Endothelial cell of umbilical vein (primary cell): ENCODE measurements at regions not wholly inside any gene's neighbourhood (a gene's known extent, or its start where the extent isn't known, plus 50 kb on each side); places are given as distances from the start of the nearest gene placed in this dataset.

Source experiments
- BruUV-seq: library from RNA; stranded (reverse); fragments of 400-500 nt; replicated peaks from 2 replicates; lab custom pipeline; 2021; lab: Mats Ljungman, UMichigan
- CTCF ChIA-PET: fragments of 300-600, 350-600 bp; sonication (Branson Sonifier 250); formaldehyde crosslinking; loops from one replicate; lab custom pipeline; 2021; ENCODE audit warnings: antibody characterized with exemption, inconsistent platforms; lab: Charles Lee
- POLR2A ChIA-PET: fragments of 300-600, 350-600 bp; sonication (Branson Sonifier 250); formaldehyde crosslinking; loops from one replicate; lab custom pipeline; 2021; ENCODE audit warnings: antibody characterized with exemption, inconsistent platforms; lab: Charles Lee
- DNase-seq: peaks from one replicate; pipeline ENCODE4 v3.0.0-alpha.2; 2011; ENCODE audit warnings: low read depth, low spot score
- FAIRE-seq: peaks from 2 replicates; lab custom pipeline; 2011; peaks lifted over from hg19 to GRCh38; lab: Jason Lieb, UNC
- H2AFZ ChIP-seq: 2 replicates; pipeline ENCODE4 v1.6.0; 2012; ENCODE audit warnings: low read depth, low read length, control low read depth, inconsistent platforms
- H3K27ac ChIP-seq: 2 replicates; pipeline ENCODE4 v1.5.1; 2011; ENCODE audit warnings: low read depth, mild to moderate bottlenecking, control low read depth, low read length, moderate library complexity; ENCODE audit not compliant: insufficient read depth
- H3K27me3 ChIP-seq, 2 experiments: 2 replicates each; pipeline versions ENCODE4 v1.6.0 to v1.6.1; 2011; ENCODE audit warnings: low read length in 2 of 2, mixed read lengths in 1 of 2; ENCODE audit not compliant: control insufficient read depth in 2 of 2, insufficient read depth in 2 of 2
- H3K36me3 ChIP-seq, 2 experiments: 2 replicates in 1 of 2; 3 replicates in 1 of 2; pipeline ENCODE4 v1.5.1; 2011; ENCODE audit warnings: low read length in 2 of 2, mild to moderate bottlenecking in 1 of 2, moderate library complexity in 1 of 2; ENCODE audit not compliant: control insufficient read depth in 2 of 2, insufficient read depth in 2 of 2; ENCODE audit errors: extremely low read depth in 1 of 2
- H3K4me1 ChIP-seq: 3 replicates; pipeline ENCODE4 v1.5.1; 2011; ENCODE audit warnings: mild to moderate bottlenecking, low read length; ENCODE audit not compliant: control insufficient read depth, insufficient read depth; ENCODE audit errors: extremely low read depth
- H3K4me2 ChIP-seq: 2 replicates; pipeline ENCODE4 v1.6.1; 2011; ENCODE audit warnings: low read length, control low read depth, mixed read lengths; ENCODE audit not compliant: insufficient read depth
- H3K4me3 ChIP-seq, 3 experiments: fragments of 200-600 bp in 1 of 3; sonication (generic), shearing (Covaris generic) in 1 of 3; replicated peaks in 1 of 3; 2 replicates each; pipeline ENCODE4 v1.5.1; 2011 to 2016; ENCODE audit warnings: control low read depth in 3 of 3, low read length in 3 of 3, mild to moderate bottlenecking in 2 of 3, inconsistent platforms in 1 of 3, low read depth in 1 of 3, moderate library complexity in 1 of 3; ENCODE audit not compliant: insufficient read depth in 1 of 3
- H3K79me2 ChIP-seq: 2 replicates; pipeline ENCODE4 v1.6.0; 2012; ENCODE audit warnings: low read length, inconsistent platforms; ENCODE audit not compliant: control insufficient read depth, insufficient read depth
- H3K9ac ChIP-seq: replicated peaks from 2 replicates; pipeline ENCODE3; 2011; ENCODE audit warnings: low read length, control low read depth; ENCODE audit not compliant: insufficient read depth; ENCODE audit errors: extremely low read depth
- H3K9me1 ChIP-seq: replicated peaks from 3 replicates; pipeline ENCODE4 v1.6.0; 2011; ENCODE audit warnings: mild to moderate bottlenecking, low read length; ENCODE audit not compliant: control insufficient read depth, insufficient read depth; ENCODE audit errors: extremely low read depth
- H3K9me3 ChIP-seq: replicated peaks from 2 replicates; pipeline ENCODE4 v1.5.1; 2012; ENCODE audit warnings: low read length, inconsistent platforms; ENCODE audit not compliant: control insufficient read depth, insufficient read depth
- H4K20me1 ChIP-seq: replicated peaks from 2 replicates; pipeline ENCODE3; 2011; ENCODE audit warnings: mild to moderate bottlenecking, low read length; ENCODE audit not compliant: control insufficient read depth, insufficient read depth; ENCODE audit errors: extremely low read depth
- CTCF ChIP-seq, 2 donors: IDR thresholded peaks; 1 replicate in 1 of 2; 2 replicates in 1 of 2; pipeline ENCODE4 v1.5.1; 2011; ENCODE audit warnings: low read length in 2 of 2, mild to moderate bottlenecking in 2 of 2, moderate library complexity in 2 of 2, control low read depth in 1 of 2, inconsistent platforms in 1 of 2, low read depth in 1 of 2; ENCODE audit not compliant: insufficient read depth in 1 of 2; ENCODE audit errors: extremely low read depth in 1 of 2
- EZH2 ChIP-seq: IDR thresholded peaks from 2 replicates; pipeline ENCODE4 v1.6.1; 2012; ENCODE audit warnings: borderline replicate concordance, low read depth, mild to moderate bottlenecking, moderate library complexity, low read length, inconsistent platforms; ENCODE audit not compliant: severe bottlenecking
- FOS ChIP-seq: IDR thresholded peaks from 2 replicates; pipeline ENCODE4 v1.6.1; 2011; ENCODE audit warnings: mild to moderate bottlenecking, low read length, moderate library complexity, borderline replicate concordance; ENCODE audit not compliant: insufficient read depth
- GATA2 ChIP-seq: IDR thresholded peaks from 2 replicates; pipeline ENCODE4 v1.7.0; 2011; ENCODE audit warnings: low read depth, mild to moderate bottlenecking, moderate library complexity, mixed read lengths, low read length; ENCODE audit not compliant: insufficient read length, insufficient read depth
- JUN ChIP-seq: IDR thresholded peaks from 2 replicates; pipeline ENCODE4 v1.6.1; 2011; ENCODE audit warnings: borderline replicate concordance, low read depth; ENCODE audit not compliant: insufficient read length, insufficient read depth
- MYC ChIP-seq: IDR thresholded peaks from one replicate; pipeline ENCODE4 v1.6.1; 2011; ENCODE audit warnings: mild to moderate bottlenecking, low read depth, low read length
- POLR2A ChIP-seq: IDR thresholded peaks from 2 replicates; pipeline ENCODE4 v1.6.1; 2012; ENCODE audit warnings: low read depth, mild to moderate bottlenecking, control low read depth, low read length
- POLR2AphosphoS5 ChIP-seq: IDR thresholded peaks from 2 replicates; pipeline ENCODE4 v1.6.1; 2012; ENCODE audit warnings: low read depth, mild to moderate bottlenecking, control low read depth, low read length, moderate library complexity; ENCODE audit not compliant: insufficient read depth
- dilution Hi-C: fragments of 300-500 bp; cut with MboI; formaldehyde crosslinking; loops from one replicate; pipeline ENCODE4 v1.15.0; 2019; ENCODE audit warnings: low sequenced_read_pairs; ENCODE audit not compliant: extremely low pct_ligation_motif_present
- intact Hi-C: fragments of 100-400 bp; cut with micrococcal nuclease; formaldehyde crosslinking; loops from one replicate; pipeline ENCODE4 v1.10.0; 2022
- TF ChIP-seq, protein P1 (sequence below): IDR thresholded peaks from 2 replicates; pipeline ENCODE4 v1.6.1; 2011; ENCODE audit not compliant: insufficient read depth, insufficient read length

DNA sequence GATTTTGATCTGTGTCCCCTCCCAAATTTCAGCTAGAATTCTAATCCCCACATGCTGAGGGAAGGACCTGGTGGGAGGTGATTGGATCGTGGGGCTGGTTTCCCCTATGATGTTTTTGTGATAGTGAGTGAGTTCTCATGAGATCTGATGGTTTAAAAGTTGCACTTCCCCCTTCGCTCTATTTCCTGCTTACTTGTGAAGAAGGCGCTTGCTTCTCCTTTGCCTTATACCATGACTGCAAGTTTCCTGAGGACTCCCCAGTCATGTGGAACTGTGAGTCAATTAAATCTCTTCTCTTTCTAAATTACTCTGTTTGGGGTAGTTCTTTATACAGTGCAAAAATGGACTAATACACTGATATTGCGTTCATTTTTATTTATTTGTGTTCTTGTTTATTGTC, 636.8 kb upstream of the LINC00305 start:
- Histone ChIP-seq H3K4me3 (no peak overlapping the region), H3K36me3 (no peaks in the 10 kb centered on the region), H3K4me1 (no peaks in the 10 kb centered on the region), H3K27ac (no peak overlapping the region), H3K9ac (no peak overlapping the region), H3K79me2 (no peaks in the 10 kb centered on the region), H3K9me3 (peaks cover 2% of the 10 kb centered on the region), H3K9me1 (no peaks in the 10 kb centered on the region), H2AFZ (no peak overlapping the region), H3K4me2 (no peak overlapping the region), H4K20me1 (no peaks in the 10 kb centered on the region), H3K27me3 (no peaks in the 10 kb centered on the region)
- DNase-seq = no peak
- CTCF ChIA-PET = no interaction called here
- BruUV-seq = no TSS peak
- no peak for FAIRE-seq
- POLR2A ChIA-PET = no interaction called here
- TF ChIP-seq JUN (no peak), MYC (no peak), POLR2A (no peak), EZH2 (no peak), GATA2 (no peak), FOS (no peak), CTCF (IDR thresholded peaks at IDR 0.05; ENCODE audit: extremely low read depth in 1 of 2, insufficient read depth in 1 of 2, low read depth in 1 of 2, low read length in 2 of 2) (no peak), POLR2AphosphoS5 (no peak)
- TF ChIP-seq, protein P1, sequence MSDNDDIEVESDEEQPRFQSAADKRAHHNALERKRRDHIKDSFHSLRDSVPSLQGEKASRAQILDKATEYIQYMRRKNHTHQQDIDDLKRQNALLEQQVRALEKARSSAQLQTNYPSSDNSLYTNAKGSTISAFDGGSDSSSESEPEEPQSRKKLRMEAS = no peak
- dilution Hi-C loops = no loop called here
- intact Hi-C loops = no loop called here
